DMS 273 (cell line): ENCODE measurements at regions not wholly inside any gene's neighbourhood (a gene's known extent, or its start where the extent isn't known, plus 50 kb on each side); places are given as distances from the start of the nearest gene placed in this dataset.

Source experiments
- DNase-seq: peaks from one replicate; lab custom pipeline; 2025; ENCODE audit not compliant: unreplicated experiment; lab: John Stamatoyannopoulos, UW

DNA sequence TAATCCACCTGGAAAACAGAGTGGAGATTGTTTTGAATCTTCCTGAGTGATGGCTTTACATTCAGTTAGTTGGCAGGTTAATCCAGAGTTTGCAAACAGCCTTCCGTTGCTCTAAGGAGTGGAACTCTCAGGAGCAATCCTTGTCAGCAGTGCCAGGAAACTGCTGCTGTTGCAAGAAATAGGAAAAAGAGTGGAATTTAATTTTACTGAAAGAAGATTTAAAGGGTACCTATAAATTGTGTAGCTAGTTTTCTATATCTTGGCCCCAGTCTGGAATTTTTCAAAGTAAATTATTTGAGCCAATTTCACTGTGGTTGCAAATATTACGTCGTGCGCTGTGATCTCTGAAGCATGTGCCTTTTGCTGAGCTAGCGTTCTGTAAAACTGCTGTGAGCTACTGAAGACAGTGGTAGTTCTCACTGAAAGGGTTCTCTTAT lies 55.5 kb upstream of the SLC5A12 start:
- no peak for DNase-seq

DNA sequence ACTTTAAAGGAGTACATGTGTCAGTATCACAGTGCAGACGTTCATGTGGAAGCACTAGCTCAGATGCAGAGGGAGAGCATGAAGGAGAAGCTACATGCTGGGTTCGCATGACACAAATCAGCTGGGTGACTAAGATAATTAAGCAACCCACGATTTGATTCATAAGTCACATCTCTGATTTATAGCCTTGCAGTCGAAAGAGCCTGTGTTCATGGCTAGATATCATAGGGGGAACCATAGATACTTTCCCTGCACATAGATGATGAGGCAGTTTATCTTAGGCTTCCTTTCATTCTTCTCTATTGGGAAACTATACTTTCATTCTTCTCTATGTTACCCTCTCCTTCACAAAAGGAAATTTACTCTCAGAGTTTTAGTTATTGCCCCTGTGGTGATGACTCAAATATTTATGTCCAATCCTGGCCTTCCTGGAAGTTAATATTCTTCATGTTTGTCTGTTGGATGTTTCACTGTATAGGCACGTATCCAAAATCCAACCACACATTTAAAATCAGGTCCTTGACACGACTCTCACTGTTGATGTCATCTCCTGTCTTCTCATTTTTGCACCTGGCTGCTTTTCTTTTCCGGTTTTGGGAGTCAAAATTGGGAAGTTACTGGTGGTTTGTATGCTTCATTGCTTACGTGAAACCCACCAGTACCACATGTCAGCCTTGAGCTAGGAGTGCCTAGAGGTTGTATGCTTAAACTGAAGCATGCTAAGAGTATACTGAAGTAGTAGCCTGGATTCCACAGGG lies 56.3 kb upstream of the SLC5A12 start:
- no peak for DNase-seq

DNA sequence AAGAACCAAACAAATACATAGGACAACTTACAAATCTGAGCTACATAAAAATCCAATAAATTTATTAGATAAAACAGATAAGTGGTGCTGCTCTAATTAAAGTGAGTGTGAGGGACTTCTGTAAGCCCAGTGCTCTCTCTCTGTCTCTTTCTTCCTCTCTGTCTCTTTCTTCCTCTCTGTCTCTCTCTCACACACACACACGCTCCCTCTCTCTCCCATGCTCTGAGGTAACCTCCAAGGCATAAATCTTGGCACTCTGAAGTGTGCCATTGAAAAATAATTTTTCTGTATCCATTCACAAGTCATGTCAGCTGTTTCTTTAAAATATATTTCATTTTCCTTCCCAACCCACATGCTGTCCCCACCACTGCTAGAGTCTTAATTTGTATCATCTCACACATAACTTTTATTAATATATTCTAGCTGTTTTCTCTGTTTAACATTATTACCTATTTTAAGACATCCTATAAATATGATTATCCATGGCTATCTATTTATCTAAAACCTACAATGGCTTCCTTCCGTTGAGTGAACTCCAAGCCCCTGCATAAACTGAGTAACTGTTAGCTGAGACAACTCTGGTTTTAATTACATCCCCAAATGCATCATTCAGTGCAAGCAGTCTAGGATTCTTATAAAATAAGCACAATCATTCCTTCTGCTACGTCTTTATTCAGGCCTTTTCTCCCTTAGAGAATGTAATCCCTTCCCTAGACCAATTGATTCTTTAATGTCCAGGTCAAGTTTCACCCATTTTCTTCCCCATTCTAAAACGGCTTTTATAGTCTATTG lies 57.4 kb upstream of the SLC5A12 start:
- DNase-seq, result no peak

DNA sequence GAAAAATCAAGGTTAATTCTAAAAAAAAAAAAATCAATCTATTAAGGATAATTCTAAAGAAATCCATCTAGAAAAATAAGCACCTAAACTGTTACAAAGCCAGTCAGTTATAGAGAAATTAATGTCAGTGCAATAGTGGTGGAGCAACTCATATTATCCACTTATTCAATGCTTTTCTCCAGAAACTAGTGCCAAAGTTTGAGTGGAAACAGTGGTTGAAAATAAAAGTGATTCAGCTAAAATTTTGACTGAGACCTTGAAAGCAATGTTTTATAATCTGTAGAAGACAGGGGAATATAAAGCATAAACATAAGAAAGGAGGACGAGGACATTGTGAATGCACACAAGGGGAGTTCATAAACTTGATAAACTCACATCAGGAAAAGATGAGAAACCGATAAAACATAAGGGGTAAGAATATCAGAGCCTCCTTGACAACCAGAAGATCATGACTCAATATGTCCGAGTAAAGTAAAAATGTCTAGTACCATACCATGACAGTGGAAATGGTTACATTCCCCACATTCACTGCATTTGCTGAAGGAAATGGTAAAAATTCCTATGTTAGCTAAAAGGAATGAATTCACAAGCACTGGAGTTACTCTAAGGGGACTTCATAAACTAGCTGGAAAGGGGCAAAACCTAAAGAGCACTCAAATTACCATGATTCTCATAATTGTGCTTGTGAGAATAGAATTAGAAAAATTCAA lies 58.7 kb upstream of the SLC5A12 start:
- DNase-seq, result no peak

DNA sequence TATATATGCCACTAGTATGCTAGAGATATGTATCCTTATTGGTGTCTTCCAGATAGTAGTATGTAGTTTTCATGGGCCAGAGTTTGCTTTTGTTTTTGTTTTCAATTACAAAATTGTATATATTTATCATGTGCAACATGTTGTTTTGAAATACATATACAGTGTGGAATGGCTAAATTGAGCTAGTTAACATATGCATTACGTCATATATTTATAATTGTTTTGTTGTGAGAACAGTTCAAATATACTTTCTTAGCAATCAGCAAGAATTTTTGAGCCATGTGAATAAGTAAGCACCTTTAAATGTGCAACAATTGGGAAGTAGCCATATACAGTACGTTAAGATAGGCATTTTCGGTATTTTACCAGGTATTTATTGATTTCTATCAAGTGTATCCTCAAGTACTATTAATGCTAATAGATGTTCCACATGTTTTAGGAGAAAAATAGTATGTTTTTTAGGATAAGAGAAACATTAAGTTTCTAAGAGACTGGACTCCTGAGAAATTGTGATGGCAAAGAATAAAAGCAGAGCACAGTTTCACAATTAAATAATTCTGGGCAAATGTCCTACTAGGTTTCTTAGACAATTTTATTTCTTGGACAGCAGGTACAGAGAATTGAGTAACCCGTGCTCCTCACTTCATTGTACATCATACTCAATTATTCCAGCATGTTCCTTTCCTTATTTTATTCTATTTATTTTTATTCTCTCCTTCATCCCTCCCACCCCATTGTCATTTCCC lies 60.5 kb upstream of the SLC5A12 start:
- DNase-seq, result no peak

DNA sequence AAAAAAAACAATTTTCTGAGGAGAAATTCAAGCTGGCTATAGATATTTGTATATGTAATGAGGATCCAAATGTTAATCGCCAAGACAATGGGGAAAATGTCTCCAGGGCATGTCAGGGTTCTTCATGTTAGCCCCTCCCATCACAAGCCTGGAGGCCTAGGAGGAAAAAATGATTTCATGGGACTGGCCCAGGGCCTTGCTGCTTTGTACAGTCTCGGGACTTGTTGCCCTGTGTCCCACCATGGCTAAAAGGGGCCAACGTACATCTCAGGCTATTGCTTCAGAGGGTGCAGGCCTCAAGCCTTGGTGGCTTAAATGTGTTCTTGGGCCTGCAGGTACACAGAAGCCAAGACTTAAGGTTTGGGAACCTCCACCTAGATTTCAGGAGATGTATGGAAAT lies 62.1 kb upstream of the SLC5A12 start:
- no peak for DNase-seq

DNA sequence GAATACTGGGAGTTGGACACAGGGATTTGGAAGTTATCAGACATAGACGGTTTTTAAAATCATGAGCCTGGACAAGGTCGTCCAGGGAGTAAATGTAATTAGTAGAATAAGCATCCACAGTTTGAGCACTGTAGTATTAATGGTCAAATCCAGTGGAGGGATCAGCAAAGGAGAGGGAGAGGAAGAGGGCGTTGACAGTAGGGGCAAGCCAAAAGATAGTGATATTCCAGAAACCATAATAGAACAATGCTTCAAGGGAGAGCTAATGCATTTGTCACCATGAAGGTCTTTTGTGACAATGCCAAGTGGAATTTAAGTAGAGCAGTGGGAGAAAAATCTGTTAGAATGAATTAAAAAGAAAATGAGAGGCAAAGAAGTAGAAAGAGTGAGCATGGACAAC lies 68.9 kb upstream of the SLC5A12 start:
- no peak for DNase-seq

DNA sequence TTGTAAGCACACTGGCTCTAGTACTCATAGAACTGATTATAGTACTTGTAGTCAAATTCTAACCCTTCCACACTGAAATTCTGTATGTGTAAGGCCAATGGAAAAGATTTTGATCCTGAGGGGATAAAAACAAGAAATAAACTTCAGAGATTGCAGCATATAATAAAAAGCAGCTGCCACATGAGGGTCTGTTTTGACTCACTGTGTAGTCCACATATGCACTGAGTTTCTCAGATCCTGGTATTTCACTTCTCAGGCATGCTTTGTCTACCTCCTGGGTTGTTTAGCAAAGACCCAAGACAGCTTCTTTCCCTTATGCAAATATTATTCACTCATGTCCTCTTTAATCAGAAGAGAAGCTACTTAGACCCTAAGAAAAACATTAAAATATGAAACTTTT lies 71.1 kb upstream of the SLC5A12 start:
- DNase-seq, result no peak

DNA sequence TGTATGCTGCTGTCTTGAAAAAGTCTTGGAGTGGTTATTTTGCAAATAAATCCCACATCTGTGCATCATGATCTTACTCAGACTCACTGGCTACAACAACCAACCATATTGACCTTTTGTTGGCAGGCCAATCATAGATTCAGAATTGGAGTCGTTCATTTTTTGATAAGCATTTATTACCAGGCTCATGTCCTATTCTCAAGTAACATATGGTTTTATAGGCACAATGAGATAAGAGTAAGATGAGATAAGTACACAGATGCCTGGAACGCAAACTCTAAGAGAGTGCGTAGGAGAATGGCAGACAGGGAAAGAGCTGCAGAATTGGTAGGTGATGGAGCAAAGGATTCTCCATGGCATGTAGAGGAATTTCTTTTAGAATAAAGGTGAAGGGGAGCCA lies 71.6 kb upstream of the SLC5A12 start:
- DNase-seq, result peak; percentile 21

DNA sequence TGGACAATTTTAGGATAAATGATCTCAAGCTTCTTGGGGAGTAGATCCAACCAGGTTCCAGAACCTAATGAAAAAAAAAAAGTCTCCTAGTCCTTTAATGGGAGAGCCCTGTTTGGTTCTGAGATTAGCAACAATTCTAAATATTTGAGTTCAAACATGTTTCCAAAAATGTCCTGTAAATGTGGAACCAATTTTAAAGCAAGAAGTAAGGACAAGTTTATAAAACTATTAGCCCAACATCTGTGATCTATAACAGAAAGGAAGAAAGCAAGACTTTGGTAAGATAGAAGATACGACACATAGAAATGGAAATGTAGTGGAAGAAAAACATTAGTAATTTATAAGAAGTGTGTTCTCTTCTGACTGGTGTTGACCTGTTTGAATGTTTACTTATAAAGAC lies 79.7 kb upstream of the SLC5A12 start:
- no peak for DNase-seq

DNA sequence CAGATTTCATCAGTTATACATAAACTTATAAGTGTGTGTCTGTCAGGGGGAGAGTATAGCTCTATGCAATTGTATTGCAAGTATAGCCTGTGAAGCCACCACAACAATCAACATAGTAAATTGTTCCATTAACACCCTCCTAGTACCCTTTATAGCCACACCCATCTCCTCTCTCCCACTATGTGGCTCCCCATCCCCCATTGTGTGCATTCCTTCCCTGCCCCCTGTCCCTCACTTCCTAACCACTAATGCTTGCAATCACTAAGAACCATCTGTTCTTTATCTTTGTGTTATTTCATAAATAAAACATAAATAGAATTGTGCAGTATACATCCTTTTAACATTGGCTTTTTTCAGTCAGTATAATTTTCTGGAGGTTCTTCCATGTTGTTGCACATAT lies 83.1 kb upstream of the SLC5A12 start:
- DNase-seq, result no peak

DNA sequence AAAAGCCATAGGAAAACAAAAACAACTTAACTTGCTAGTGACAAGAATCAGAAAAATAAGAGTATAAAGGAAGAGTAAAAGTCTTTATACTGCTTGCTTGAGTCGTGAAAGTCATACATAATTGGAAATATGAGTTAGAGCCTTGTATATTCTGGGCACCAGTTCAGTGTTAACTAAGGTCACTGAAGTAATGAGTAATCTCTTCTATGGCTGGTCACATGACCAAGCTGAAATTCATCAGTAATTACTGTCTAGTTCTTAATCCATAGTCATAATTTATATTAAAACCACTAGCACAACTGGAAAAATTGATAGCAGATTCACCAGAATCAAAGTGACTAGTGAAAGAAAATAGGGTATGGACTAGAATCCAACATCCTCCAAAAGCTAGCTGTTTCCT lies 84.4 kb upstream of the SLC5A12 start:
- peak; percentile 7 for DNase-seq

DNA sequence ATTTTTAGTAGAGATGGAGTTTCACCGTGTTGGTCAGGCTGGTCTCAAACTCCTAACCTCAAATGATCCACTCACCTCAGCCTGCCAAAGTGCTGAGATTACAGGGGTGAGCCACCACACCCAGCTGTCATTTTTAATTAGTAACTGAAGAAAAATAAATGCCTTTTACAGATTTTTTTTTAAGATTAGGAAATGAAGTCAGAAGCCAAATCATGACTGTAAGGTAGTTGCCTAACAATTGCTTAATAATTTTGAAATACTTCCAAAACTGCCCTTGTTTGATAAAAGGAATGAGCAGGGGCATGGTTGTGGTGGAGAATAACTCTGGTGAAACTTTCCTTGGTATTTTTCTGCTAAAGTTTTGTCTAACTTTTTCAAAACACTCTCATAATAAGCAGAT lies 98.9 kb upstream of the SLC5A12 start:
- DNase-seq, result no peak

DNA sequence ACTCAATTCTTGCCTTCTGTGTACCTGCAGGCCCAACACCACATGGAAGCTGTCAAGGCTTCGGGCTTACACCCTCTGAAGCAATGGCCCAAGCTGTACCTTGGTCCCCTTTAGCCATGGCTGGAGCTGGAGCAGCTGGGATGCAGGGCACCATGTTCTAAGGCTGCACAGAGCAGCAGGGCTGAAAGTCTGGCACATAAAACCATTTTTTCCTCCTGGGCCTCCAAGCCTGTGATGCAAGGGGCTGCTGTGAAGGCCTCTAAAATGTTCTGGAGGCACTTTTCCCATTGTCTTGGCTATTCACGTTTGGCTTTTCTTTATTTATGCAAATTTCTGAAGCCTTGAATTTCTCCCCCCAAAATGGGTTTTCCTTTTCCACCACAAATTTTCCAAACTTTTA lies 102.1 kb upstream of the SLC5A12 start:
- no peak for DNase-seq

DNA sequence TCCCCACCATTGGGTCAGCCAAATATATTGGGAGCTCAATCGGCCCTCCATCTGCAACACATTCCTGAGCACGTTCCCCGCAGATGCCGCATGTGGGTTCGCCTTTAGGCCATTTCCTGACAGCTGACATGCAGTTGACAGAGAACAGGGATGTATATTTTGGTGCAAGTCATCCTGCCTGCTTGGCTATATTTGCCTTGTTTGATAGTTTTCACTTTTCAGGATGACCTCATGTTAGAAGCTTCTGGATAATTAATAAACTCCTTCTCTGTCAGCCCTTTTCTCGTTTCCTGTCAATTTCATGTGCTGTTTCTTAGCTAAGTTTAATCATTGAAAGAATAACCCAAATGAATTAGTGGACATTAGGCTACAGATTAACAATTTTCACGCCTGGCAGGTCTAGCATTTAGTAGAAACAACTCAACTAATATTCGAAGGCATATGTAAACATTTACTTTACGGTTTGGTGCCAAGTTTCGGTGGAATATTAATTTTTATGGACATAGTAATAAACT lies 105.8 kb upstream of the SLC5A12 start:
- DNase-seq, result no peak

DNA sequence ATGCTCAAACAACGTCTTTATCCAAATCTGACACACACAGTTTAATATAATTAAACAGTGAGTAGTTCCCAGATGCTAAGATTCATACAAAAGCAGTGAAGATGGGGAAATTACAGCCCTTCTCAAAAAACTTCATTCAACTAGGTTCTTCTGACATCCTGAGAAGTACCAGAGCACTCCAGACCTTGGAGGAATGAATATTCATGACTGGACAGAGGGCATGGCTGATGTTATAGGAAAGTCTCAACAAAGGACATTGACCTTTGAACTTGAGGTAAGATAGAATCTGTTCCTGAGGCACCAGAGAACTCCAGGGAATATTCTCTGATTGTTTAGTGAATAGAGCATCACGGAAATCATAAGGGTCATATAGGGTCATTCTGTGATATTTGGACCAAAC lies 106.4 kb upstream of the SLC5A12 start:
- DNase-seq, result no peak

DNA sequence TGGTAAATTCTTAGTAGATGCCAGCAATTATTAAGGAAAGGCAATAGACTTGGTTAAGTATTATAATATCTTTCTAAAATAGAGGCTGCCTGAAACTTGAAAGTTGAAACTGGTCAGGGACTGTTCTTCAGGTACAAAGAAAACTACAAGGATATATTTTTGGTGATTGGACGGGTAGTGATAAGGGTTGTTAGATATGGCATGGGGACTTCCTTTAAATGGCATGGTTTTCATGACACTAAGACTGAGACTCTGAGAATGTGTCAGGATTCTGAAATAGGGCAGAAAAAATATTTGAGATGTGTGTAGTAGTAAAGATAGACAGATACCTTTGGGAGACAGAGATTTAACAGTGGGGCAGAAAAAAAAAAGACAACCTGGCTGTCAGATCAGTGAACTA lies 108.4 kb upstream of the SLC5A12 start:
- DNase-seq, result no peak

DNA sequence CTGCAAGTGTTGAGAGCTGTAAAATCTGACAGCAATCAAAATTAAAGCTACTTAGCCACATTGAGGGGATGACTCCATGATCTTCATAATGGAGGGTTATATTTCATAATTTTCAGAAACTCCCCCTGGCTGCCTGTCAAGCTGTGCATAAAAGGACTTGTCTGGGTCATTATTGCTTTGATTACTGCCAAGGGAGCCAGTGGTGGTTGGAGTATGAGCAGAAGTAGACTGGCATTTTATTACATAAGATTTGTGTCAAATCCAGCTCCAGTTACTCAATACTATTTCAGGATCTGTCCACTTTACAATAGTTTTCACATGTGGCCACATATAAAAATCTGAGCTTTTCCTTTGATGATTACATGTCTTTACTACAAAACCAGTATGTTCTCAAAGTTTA lies 108.9 kb upstream of the SLC5A12 start:
- DNase-seq, result no peak

DNA sequence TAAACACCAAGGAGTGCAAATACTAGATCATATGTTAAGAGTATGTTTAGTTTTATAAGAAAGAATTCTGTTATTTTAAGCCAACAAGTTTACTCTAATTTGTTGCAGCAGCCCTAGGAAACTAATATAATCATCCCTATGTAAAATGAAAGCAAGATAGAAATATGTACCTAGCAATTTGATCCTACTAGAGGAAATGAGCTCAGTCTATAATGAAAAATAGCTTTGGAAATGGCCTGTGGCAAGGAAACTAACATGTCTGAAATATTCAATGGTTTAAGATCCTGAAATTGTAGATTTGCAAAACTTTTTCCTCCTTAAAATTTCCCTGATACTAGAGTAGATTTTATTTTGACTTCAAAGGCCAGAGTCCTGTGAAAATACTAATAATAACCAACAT lies 112.7 kb upstream of the SLC5A12 start:
- no peak for DNase-seq

DNA sequence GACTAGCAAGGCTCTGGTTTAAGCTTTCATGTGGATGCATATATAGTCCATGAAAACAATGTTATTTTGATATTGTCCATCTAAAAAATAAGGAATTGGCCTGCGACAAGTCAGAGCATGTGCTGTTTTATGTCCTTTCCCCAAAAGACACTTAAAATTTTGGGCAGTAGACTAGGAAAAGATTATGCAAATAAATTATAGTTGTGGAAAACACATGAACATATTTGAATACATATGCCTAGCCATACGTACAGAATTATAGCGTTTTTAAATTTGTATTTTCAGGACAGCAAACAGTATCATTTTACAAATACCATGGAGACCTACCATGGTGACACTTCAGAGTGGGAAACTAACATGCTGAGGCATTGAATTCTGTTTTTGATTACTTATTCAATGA lies 113.8 kb upstream of the SLC5A12 start:
- no peak for DNase-seq

DNA sequence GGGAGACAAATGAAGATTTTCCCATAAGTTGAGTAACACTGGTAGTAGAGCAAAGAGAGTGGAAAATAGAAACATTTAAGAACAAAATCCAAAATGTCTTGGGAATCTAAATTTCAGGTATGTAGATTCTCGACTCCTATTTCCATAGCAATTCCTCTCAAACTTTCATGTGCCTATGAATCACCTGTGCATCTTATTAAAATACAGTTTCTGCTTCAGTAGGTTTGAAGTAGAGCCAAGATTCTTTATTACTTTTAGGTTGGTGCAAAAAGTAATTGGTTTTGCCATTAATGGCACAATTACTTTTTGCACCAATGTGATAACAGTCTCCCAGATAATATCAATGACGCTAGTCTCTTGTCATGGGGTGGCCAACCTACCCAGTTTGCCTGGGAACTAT lies 115.3 kb upstream of the SLC5A12 start:
- no peak for DNase-seq
